ENCODE measurements at regions not wholly inside any gene's neighbourhood (a gene's known extent, or its start where the extent isn't known, plus 50 kb on each side); places are given as distances from the start of the nearest gene placed in this dataset.
"Not testable (repeated sequence)": the region's sequence is repeated elsewhere in the genome, so short reads cannot be mapped to it uniquely, and the experiment has no call there.

GRCh38 chr2:122692400-122693083 is 937.1 kb downstream of the TSN start:
- DNase-seq (ENCODE audit: low read depth, low spot score) = no peak

DNA sequence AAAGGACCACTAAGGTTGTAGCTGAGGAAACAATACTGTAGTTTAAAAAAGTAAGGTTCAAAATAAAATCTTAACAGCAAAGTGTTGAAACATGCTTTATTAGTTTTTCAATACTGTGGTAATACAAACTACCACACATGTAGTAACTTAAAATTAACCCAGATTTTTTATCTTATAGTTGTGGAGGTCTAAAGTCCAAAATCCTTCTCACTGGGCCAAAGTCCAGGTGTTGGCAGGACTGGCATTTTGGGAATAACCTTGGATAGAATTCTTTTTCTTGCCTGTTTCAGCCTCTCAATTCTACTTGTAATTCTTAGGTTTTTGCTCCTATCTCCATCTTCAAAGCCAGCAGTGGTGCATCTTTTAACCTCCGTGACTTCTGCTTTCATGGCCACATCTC is 942.0 kb downstream of the TSN start:
- DNase-seq (ENCODE audit: low read depth, low spot score) = no peak

DNA sequence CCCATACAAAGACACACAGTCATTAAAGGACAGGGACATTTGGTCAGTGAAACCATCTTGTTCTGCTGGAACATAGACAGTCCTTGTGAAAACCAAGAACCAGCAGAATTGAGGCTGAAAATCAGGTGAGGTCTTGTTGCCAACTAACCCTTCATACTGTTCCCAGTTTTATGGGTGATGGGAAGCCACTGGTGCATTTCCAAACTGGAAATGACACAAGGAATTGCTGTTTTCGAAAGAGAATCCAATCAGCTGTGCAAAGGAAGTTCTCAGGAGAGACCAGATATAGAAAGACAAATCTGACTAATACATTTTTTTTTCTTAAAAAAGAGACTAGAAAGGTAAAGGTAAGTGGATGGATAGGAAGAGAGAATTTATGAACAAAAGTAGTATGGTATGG is 948.2 kb downstream of the TSN start:
- no peak for DNase-seq (ENCODE audit: low read depth, low spot score)

- no peak for DNase-seq (ENCODE audit: low read depth, low spot score)
Measured at GRCh38 chr2:122704109-122704563, 948.7 kb downstream of the TSN start.

DNA sequence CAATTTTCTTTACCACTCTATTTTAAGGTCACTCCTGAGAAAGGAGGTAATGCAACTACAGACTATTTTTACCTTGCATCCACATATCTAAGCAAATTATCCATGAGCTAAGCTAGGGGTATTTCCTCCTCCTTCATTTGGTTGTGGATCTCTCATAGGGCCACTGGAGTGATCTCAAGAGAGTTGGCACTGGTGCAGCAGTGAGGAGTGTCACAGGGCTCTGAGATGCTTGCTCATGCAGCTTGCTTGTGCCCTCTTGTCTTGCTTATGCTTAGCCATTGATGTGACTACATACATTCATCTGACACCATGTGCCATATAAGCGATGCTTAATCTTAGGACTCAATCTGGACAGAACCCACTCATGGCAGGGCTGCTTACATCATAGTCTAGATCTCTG is 950.3 kb downstream of the TSN start:
- DNase-seq (ENCODE audit: low read depth, low spot score) = no peak

DNA sequence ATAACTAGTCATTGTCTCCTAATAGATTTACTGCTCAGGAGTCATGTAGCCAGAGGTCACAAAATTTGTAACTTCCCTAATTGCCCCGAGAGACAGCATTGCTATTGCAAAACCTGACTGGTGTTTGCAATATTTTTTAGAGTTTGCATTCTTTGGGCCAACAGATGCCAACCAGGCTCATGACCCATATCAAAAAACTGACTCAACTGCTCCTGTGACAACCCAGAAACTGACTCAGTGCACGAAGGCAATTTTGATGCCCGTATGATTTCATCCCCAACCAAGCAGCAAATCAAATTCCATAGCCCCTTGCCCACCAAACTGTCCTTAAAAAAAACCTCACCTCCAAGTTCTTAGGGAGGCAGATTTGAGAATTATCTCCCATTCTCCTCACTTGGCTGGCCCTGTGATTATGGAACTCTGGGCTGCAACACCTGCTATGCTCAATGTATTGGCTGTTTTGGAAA is 951.3 kb downstream of the TSN start:
- no peak for DNase-seq (ENCODE audit: low read depth, low spot score)

- DNase-seq (ENCODE audit: low read depth, low spot score) = no peak
Measured at GRCh38 chr2:122707224-122707824, 951.9 kb downstream of the TSN start.

DNA sequence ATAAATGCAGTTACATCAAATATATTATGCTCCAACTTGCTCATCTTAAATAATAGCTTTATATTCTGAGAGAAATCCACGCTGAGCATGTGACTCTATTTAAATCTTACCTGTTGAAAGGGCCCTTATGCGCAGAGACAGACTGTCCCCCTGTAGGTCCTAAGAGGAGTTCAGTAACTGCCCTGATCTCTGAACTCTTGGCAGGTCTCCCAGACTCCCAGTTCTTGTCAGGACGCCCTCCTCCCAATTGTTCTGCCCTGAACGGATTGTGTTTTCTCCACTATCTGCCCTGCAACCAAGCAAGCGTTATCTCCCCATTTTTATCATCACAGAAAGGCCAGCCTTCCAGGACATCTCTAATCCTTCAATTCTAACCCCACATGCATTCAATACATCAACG is 954.6 kb downstream of the TSN start:
- no peak for DNase-seq (ENCODE audit: low read depth, low spot score)

- DNase-seq (ENCODE audit: low read depth, low spot score) = no peak
Measured at GRCh38 chr2:122713800-122714199, 958.3 kb downstream of the TSN start.

GRCh38 chr2:122720822-122721221 is 965.4 kb downstream of the TSN start:
- not testable (repeated sequence) for DNase-seq (ENCODE audit: low read depth, low spot score)

- peak; percentile 70 for DNase-seq (ENCODE audit: low read depth, low spot score)
Measured at GRCh38 chr2:122734766-122735424, 979.4 kb downstream of the TSN start.

DNA sequence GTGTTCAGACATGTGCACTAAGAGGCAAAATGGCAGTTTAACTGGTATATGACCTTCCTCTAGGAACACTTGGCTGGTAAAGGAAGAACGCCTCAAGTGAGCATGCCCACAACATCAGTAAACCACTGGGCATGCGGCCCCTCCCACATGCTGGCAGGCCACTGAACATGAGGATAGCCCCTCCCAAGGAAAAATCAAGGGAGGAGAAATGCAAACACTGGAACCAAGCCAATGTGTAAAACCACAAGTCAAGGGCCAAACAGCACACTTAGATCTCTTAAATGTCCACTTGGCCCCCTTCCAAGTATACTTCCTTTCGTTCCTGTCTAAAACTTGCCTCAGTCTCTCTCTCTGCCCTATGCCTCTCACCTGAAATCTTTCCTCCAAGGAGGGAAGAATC is 980.8 kb downstream of the TSN start:
- peak; percentile 24 for DNase-seq (ENCODE audit: low read depth, low spot score)

GRCh38 chr2:122737429-122738077 is 982.1 kb downstream of the TSN start:
- peak; percentile 6 for DNase-seq (ENCODE audit: low read depth, low spot score)

DNA sequence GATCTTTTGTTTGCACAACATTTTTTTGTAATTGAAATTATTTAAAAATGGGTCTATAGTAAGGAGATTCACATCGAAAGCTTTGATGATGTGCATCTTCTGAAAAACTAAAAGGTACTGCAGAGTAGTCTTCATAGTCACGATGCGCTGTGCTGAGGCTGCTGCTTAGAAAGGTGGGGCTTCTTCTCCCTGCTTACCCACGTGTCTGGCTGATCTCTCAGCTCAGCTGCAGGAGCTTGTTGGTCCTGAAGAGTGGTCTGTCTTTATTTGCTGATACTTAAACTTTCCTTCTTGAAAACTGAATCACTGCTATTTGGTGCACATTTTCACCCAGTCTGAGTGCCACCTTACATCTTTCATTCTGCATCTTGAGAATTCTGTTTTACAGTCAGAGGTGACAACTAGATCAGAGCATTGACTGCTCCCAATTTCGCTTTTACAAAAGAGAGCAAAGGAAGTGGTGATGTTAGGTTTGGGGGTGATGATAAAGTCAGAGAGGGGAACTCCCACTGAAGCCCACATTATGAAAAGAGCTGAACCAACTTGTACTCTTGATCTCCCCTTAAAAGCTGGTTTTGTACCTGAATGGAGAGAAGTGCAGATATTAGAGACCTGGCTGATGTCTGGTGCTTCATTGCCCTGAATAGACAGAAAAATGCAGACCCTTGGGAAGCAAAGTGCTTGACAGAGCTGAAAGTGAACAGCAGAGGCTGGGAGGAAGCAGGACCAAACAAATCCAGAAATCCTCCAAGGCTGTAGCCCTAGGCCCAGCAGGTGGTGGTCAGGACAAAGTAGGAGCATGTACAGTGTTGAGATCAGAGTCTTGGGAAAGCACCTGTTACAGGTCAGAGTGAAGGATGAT is 984.5 kb downstream of the TSN start:
- DNase-seq (ENCODE audit: low read depth, low spot score) = no peak

DNA sequence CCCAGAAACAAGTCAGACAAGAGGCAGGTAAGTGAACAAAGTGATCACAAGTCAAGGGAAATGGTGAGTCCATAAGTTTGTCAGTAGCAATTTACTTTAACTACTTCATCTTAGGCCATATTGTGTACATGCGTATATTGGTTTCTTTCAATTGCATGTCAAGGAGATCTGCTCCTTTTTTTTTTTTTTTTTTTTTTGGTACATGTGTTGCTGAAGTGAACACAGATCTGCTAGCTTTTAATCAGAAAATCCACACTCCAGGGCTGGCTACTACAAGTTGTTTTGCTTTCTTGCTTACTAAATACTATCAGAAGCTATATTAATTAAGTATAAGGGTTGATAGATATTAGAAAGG is 985.1 kb downstream of the TSN start:
- no peak for DNase-seq (ENCODE audit: low read depth, low spot score)

GRCh38 chr2:122741403-122741802 is 986.0 kb downstream of the TSN start:
- no peak for DNase-seq (ENCODE audit: low read depth, low spot score)

- no peak for DNase-seq (ENCODE audit: low read depth, low spot score)
Measured at GRCh38 chr2:122743021-122743675, 987.7 kb downstream of the TSN start.

- no peak for DNase-seq (ENCODE audit: low read depth, low spot score)
Measured at GRCh38 chr2:122745603-122746002, 990.2 kb downstream of the TSN start.

GRCh38 chr2:122747670-122748069 is 992.2 kb downstream of the TSN start:
- no peak for DNase-seq (ENCODE audit: low read depth, low spot score)

DNA sequence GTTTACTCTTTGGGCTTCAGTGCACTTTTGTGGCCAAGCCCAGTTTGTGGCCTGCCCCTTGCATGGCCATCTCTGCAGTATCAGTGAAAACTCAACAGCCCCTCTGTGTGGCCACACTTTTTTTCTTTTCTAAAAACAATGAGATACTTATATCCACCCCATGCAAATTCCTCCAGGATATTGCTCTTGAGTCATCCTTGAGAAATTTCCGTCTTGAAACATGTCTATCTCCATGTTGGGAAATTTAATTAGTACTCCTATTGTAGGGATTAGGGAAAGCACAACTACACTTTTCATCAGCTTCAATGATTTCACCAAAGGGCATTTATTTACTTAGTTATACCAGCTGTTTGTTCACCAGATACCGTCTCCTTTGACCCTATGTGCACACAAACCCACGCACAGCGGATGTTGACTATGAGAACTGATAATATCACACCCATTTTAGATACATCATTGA is 993.1 kb downstream of the TSN start:
- peak; percentile 67 for DNase-seq (ENCODE audit: low read depth, low spot score)

DNA sequence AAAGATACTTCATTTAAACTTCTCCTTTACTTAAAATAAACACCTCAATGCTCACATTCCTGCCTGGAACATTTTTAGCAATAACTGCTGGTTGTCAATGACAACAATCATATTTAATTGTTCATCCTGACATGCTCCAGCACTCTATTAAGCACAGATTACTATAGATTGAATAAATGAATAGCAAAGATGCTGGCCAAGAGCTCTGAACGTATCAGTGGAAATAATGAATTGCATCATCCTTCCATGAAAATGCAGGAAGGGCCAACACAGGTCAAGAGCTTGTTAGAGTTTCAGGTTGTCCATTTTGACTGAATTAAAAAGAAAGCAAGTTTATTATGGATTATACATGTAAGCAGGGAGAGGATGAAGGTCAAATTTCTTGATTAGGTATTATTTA is 994.0 kb downstream of the TSN start:
- no peak for DNase-seq (ENCODE audit: low read depth, low spot score)

Data from astrocyte of the hippocampus (primary cell).